ENCODE measurements at regions not wholly inside any gene's neighbourhood (a gene's known extent, or its start where the extent isn't known, plus 50 kb on each side); places are given as distances from the start of the nearest gene placed in this dataset.
"Not testable (repeated sequence)": the region's sequence is repeated elsewhere in the genome, so short reads cannot be mapped to it uniquely, and the experiment has no call there.

- no peaks in the 10 kb centered on the region for H3K4me1 Mint-ChIP-seq (ENCODE audit: low read depth)
Measured at GRCh38 chr2:51918113-51918512, 886.2 kb upstream of the NRXN1 start.

GRCh38 chr2:51903728-51904127 is 871.8 kb upstream of the NRXN1 start:
- Mint-ChIP-seq H3K4me3 (ENCODE audit: low read depth) (no peak overlapping the region), H3K36me3 (ENCODE audit: insufficient read depth) (no peaks in the 10 kb centered on the region), H3K9me3 (ENCODE audit: low read depth) (no peaks in the 10 kb centered on the region), H3K4me1 (ENCODE audit: low read depth) (no peaks in the 10 kb centered on the region), H3K27ac (no peak overlapping the region), H3K27me3 (no peaks in the 10 kb centered on the region)
- no peak for DNase-seq (ENCODE audit: low spot score, unreplicated experiment)
- TF ChIP-seq, protein P1, sequence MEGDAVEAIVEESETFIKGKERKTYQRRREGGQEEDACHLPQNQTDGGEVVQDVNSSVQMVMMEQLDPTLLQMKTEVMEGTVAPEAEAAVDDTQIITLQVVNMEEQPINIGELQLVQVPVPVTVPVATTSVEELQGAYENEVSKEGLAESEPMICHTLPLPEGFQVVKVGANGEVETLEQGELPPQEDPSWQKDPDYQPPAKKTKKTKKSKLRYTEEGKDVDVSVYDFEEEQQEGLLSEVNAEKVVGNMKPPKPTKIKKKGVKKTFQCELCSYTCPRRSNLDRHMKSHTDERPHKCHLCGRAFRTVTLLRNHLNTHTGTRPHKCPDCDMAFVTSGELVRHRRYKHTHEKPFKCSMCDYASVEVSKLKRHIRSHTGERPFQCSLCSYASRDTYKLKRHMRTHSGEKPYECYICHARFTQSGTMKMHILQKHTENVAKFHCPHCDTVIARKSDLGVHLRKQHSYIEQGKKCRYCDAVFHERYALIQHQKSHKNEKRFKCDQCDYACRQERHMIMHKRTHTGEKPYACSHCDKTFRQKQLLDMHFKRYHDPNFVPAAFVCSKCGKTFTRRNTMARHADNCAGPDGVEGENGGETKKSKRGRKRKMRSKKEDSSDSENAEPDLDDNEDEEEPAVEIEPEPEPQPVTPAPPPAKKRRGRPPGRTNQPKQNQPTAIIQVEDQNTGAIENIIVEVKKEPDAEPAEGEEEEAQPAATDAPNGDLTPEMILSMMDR (IDR thresholded peaks at IDR 0.05; ENCODE audit: unreplicated experiment) = no peak

More at GRCh38 chr2:51918113-51918512, 886.2 kb upstream of the NRXN1 start:
- Mint-ChIP-seq H3K9me3 (ENCODE audit: low read depth) (peaks cover 24% of the 10 kb centered on the region), H3K27ac (no peak overlapping the region), H3K4me3 (ENCODE audit: low read depth) (no peak overlapping the region), H3K36me3 (ENCODE audit: insufficient read depth) (no peaks in the 10 kb centered on the region), H3K27me3 (no peaks in the 10 kb centered on the region)
- TF ChIP-seq, protein P1 (IDR thresholded peaks at IDR 0.05; ENCODE audit: unreplicated experiment) = no peak
- no peak for DNase-seq (ENCODE audit: low spot score, unreplicated experiment)

DNA sequence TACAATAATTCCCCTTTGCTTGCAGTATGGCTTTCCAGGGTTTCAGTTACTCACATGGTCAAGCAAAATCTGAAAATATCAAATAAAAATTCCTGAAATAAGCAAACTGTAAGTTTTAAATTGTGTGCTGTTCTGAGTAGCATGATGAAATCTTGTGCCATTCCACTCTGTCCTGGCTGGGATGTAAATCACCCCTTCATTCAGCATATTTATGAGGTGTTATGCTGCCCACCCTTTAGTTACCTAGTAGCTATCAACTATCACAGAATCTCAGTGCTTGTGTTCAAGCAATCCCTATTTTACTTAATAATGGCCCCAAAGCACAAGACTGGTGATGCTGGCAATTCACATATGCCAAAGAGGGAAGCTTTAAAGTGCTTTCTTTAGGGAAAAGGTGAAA is 867.7 kb upstream of the NRXN1 start:
- no peak overlapping the region for H3K4me3 Mint-ChIP-seq (ENCODE audit: low read depth)
- H3K27me3 Mint-ChIP-seq = no peaks in the 10 kb centered on the region
- no peak overlapping the region for H3K27ac Mint-ChIP-seq
- TF ChIP-seq, protein P1 (IDR thresholded peaks at IDR 0.05; ENCODE audit: unreplicated experiment) = no peak
- no peaks in the 10 kb centered on the region for H3K4me1 Mint-ChIP-seq (ENCODE audit: low read depth)
- H3K36me3 Mint-ChIP-seq (ENCODE audit: insufficient read depth) = no peaks in the 10 kb centered on the region
- DNase-seq (ENCODE audit: low spot score, unreplicated experiment) = no peak
- no peaks in the 10 kb centered on the region for H3K9me3 Mint-ChIP-seq (ENCODE audit: low read depth)

- not testable (repeated sequence) for H3K4me3 Mint-ChIP-seq (ENCODE audit: low read depth); DNase-seq (ENCODE audit: low spot score, unreplicated experiment); H3K27me3 Mint-ChIP-seq; H3K36me3 Mint-ChIP-seq (ENCODE audit: insufficient read depth); H3K4me1 Mint-ChIP-seq (ENCODE audit: low read depth); H3K27ac Mint-ChIP-seq
- H3K9me3 Mint-ChIP-seq (ENCODE audit: low read depth) = peaks cover 16% of the 10 kb centered on the region
Measured at GRCh38 chr2:51894584-51894983, 862.7 kb upstream of the NRXN1 start.

GRCh38 chr2:51888120-51888519 is 856.2 kb upstream of the NRXN1 start:
- Mint-ChIP-seq H3K36me3 (ENCODE audit: insufficient read depth) (no peaks in the 10 kb centered on the region), H3K27me3 (no peaks in the 10 kb centered on the region), H3K4me1 (ENCODE audit: low read depth) (no peaks in the 10 kb centered on the region), H3K4me3 (ENCODE audit: low read depth) (no peak overlapping the region), H3K27ac (no peak overlapping the region), H3K9me3 (ENCODE audit: low read depth) (peaks cover 13% of the 10 kb centered on the region)
- DNase-seq (ENCODE audit: low spot score, unreplicated experiment) = no peak
- TF ChIP-seq, protein P1 (IDR thresholded peaks at IDR 0.05; ENCODE audit: unreplicated experiment) = no peak

GRCh38 chr2:51881673-51882072 is 849.7 kb upstream of the NRXN1 start:
- no peak overlapping the region for H3K27ac Mint-ChIP-seq
- H3K9me3 Mint-ChIP-seq (ENCODE audit: low read depth) = peaks cover 28% of the 10 kb centered on the region
- no peaks in the 10 kb centered on the region for H3K27me3 Mint-ChIP-seq
- no peak overlapping the region for H3K4me3 Mint-ChIP-seq (ENCODE audit: low read depth)
- no peaks in the 10 kb centered on the region for H3K4me1 Mint-ChIP-seq (ENCODE audit: low read depth)
- DNase-seq (ENCODE audit: low spot score, unreplicated experiment) = no peak
- TF ChIP-seq, protein P1 (IDR thresholded peaks at IDR 0.05; ENCODE audit: unreplicated experiment) = no peak
- no peaks in the 10 kb centered on the region for H3K36me3 Mint-ChIP-seq (ENCODE audit: insufficient read depth)

Data from progenitor cell of endocrine pancreas (in vitro differentiated cells).